Trophoblast cell (in vitro differentiated cells and primary cell): ENCODE measurements at regions not wholly inside any gene's neighbourhood (a gene's known extent, or its start where the extent isn't known, plus 50 kb on each side); places are given as distances from the start of the nearest gene placed in this dataset.

Experiments
- DNase-seq, 2 donors: peaks; one replicate each; pipeline ENCODE4 v3.0.0-alpha.2; 2016
- H2AFZ ChIP-seq: 2 replicates; pipeline ENCODE4 v1.6.1; 2013; ENCODE audit warnings: low read length, moderate library complexity, mild to moderate bottlenecking; ENCODE audit not compliant: insufficient read depth, poor library complexity
- H2AK5ac ChIP-seq: 2 replicates; pipeline ENCODE4 v1.6.1; 2013; ENCODE audit warnings: mild to moderate bottlenecking, low read length
- H2BK120ac ChIP-seq: 2 replicates; pipeline ENCODE4 v1.6.1; 2013; ENCODE audit warnings: low read length, mild to moderate bottlenecking, moderate library complexity; ENCODE audit not compliant: insufficient read depth, poor library complexity
- H2BK12ac ChIP-seq: 2 replicates; pipeline ENCODE4 v1.6.1; 2013; ENCODE audit warnings: mild to moderate bottlenecking, low read length, moderate library complexity
- H2BK5ac ChIP-seq: 2 replicates; pipeline ENCODE4 v1.6.1; 2013; ENCODE audit warnings: low read length, low read depth, moderate library complexity, mild to moderate bottlenecking; ENCODE audit not compliant: poor library complexity
- H3K14ac ChIP-seq: 2 replicates; pipeline ENCODE4 v1.6.1; 2013; ENCODE audit warnings: mild to moderate bottlenecking, low read length
- H3K18ac ChIP-seq: 2 replicates; pipeline ENCODE4 v1.6.1; 2013; ENCODE audit warnings: mild to moderate bottlenecking, low read length
- H3K23ac ChIP-seq: 2 replicates; pipeline ENCODE4 v1.6.1; 2013; ENCODE audit warnings: low read length
- H3K27ac ChIP-seq: 2 replicates; pipeline ENCODE4 v1.5.1; 2013; ENCODE audit warnings: low read depth, mild to moderate bottlenecking, inconsistent platforms, low read length, moderate library complexity
- H3K27me3 ChIP-seq: 2 replicates; pipeline ENCODE4 v1.6.1; 2013; ENCODE audit warnings: inconsistent platforms, mild to moderate bottlenecking, low read length, moderate library complexity; ENCODE audit not compliant: insufficient read depth
- H3K36me3 ChIP-seq, 2 experiments: 1 replicate in 1 of 2; 2 replicates in 1 of 2; pipeline ENCODE4 v1.6.1; 2013; ENCODE audit warnings: low read length in 2 of 2, mild to moderate bottlenecking in 2 of 2, moderate library complexity in 1 of 2; ENCODE audit not compliant: insufficient read depth in 2 of 2, control insufficient read depth in 1 of 2
- H3K4ac ChIP-seq: 2 replicates; pipeline ENCODE4 v1.6.1; 2013; ENCODE audit warnings: low read depth, mild to moderate bottlenecking, low read length, moderate library complexity
- H3K4me1 ChIP-seq, 2 experiments: 1 replicate in 1 of 2; 2 replicates in 1 of 2; pipeline ENCODE4 v1.6.1; 2013; ENCODE audit warnings: low read length in 2 of 2, mild to moderate bottlenecking in 2 of 2, moderate library complexity in 1 of 2; ENCODE audit not compliant: insufficient read depth in 2 of 2, control insufficient read depth in 1 of 2
- H3K4me2 ChIP-seq: 2 replicates; pipeline ENCODE4 v1.6.1; 2013; ENCODE audit warnings: inconsistent platforms, mild to moderate bottlenecking, low read length, moderate library complexity
- H3K4me3 ChIP-seq: 2 replicates; pipeline ENCODE4 v1.5.1; 2013; ENCODE audit warnings: mild to moderate bottlenecking, low read depth, low read length, inconsistent platforms
- H3K79me1 ChIP-seq: one replicate; pipeline ENCODE4 v1.6.1; 2013; ENCODE audit warnings: low read length
- H3K79me2 ChIP-seq: 2 replicates; pipeline ENCODE4 v1.6.1; 2013; ENCODE audit warnings: low read length, mild to moderate bottlenecking; ENCODE audit not compliant: control insufficient read depth, insufficient read depth, poor library complexity
- H3K9ac ChIP-seq: 2 replicates; pipeline ENCODE4 v1.6.1; 2013; ENCODE audit warnings: mild to moderate bottlenecking, low read length
- H3K9me3 ChIP-seq: 2 replicates; pipeline ENCODE4 v1.6.1; 2013; ENCODE audit warnings: low read depth, mild to moderate bottlenecking, control low read depth, inconsistent platforms, low read length; ENCODE audit not compliant: insufficient read depth
- H4K12ac ChIP-seq: 2 replicates; pipeline ENCODE4 v1.6.1; 2013; ENCODE audit warnings: low read depth, mild to moderate bottlenecking, low read length, moderate library complexity
- H4K8ac ChIP-seq: 2 replicates; pipeline ENCODE4 v1.6.1; 2013; ENCODE audit warnings: low read depth, mild to moderate bottlenecking, low read length, moderate library complexity
- H4K91ac ChIP-seq: one replicate; pipeline ENCODE4 v1.6.1; 2013; ENCODE audit warnings: low read depth, mild to moderate bottlenecking, low read length, moderate library complexity
- WGBS: extraction: QIAGEN DNeasy Blood & Tissue Kit; methylation state at CpG from one replicate; pipeline ENCODE4 v1.1.7; 2013; ENCODE audit warnings: missing lambda C conversion rate; ENCODE audit not compliant: insufficient read length, insufficient coverage; ENCODE audit errors: extremely low coverage; 5-methylcytosine and 5-hydroxymethylcytosine counted together

- peak in 1 of 2 donors; percentile 14 for DNase-seq
- Histone ChIP-seq H3K23ac (no peak overlapping the region), H3K27ac (no peak overlapping the region), H3K79me1 (no peaks in the 10 kb centered on the region), H3K36me3 (no peaks in the 10 kb centered on the region), H3K79me2 (no peaks in the 10 kb centered on the region), H3K27me3 (no peaks in the 10 kb centered on the region), H4K8ac (no peak overlapping the region), H4K12ac (no peak overlapping the region), H3K14ac (no peak overlapping the region), H3K4me2 (no peak overlapping the region), H2BK5ac (no peak overlapping the region), H4K91ac (no peak overlapping the region), H2BK12ac (no peak overlapping the region), H3K4me3 (no peak overlapping the region), H3K18ac (no peak overlapping the region), H2BK120ac (no peak overlapping the region), H3K9ac (no peak overlapping the region), H2AK5ac (no peak overlapping the region), H3K4me1 (no peaks in the 10 kb centered on the region), H2AFZ (no peak overlapping the region), H3K4ac (no peak overlapping the region), H3K9me3 (no peaks in the 10 kb centered on the region)
- no CpG with 5 or more reads among the region's 2 CpGs for WGBS
Observed at GRCh38 chr17:53150101-53150698, 672.5 kb upstream of the KIF2B start.

- H3K4me1 ChIP-seq: no peaks in the 10 kb centered on the region
- no peak overlapping the region for H3K4me3 ChIP-seq
- WGBS: 100% methylated on average over 1 of the region's 3 CpGs
- no peak overlapping the region for H2AK5ac ChIP-seq
- H3K4ac ChIP-seq: no peak overlapping the region
- no peak overlapping the region for H3K4me2 ChIP-seq
- H2AFZ ChIP-seq: no peak overlapping the region
- no peak overlapping the region for H4K91ac ChIP-seq
- no peak overlapping the region for H2BK12ac ChIP-seq
- no peaks in the 10 kb centered on the region for H3K79me1 ChIP-seq
- no peak overlapping the region for H3K14ac ChIP-seq
- no peaks in the 10 kb centered on the region for H3K27me3 ChIP-seq
- no peaks in the 10 kb centered on the region for H3K9me3 ChIP-seq
- no peak overlapping the region for H4K8ac ChIP-seq
- H2BK120ac ChIP-seq: no peak overlapping the region
- no peak overlapping the region for H4K12ac ChIP-seq
- no peak overlapping the region for H3K27ac ChIP-seq
- no peak overlapping the region for H3K9ac ChIP-seq
- no peaks in the 10 kb centered on the region for H3K36me3 ChIP-seq
- H2BK5ac ChIP-seq: no peak overlapping the region
- H3K79me2 ChIP-seq: no peaks in the 10 kb centered on the region
- no peak for DNase-seq
- no peak overlapping the region for H3K23ac ChIP-seq
- H3K18ac ChIP-seq: no peak overlapping the region
Observed at GRCh38 chr17:53149316-53149715, 673.4 kb upstream of the KIF2B start.

GRCh38 chr17:53148058-53148457 is 674.7 kb upstream of the KIF2B start:
- no peak overlapping the region for H3K23ac ChIP-seq
- no peak overlapping the region for H4K91ac ChIP-seq
- H3K27ac ChIP-seq: no peak overlapping the region
- H2BK12ac ChIP-seq: no peak overlapping the region
- H3K9me3 ChIP-seq: no peaks in the 10 kb centered on the region
- H2BK120ac ChIP-seq: no peak overlapping the region
- no peaks in the 10 kb centered on the region for H3K27me3 ChIP-seq
- WGBS: no CpG with 5 or more reads among the region's 1 CpG
- DNase-seq: no peak
- H3K79me2 ChIP-seq: no peaks in the 10 kb centered on the region
- H3K4me3 ChIP-seq: no peak overlapping the region
- H4K8ac ChIP-seq: no peak overlapping the region
- no peak overlapping the region for H3K18ac ChIP-seq
- H3K9ac ChIP-seq: no peak overlapping the region
- no peaks in the 10 kb centered on the region for H3K79me1 ChIP-seq
- no peak overlapping the region for H3K14ac ChIP-seq
- no peak overlapping the region for H2BK5ac ChIP-seq
- H4K12ac ChIP-seq: no peak overlapping the region
- no peak overlapping the region for H3K4me2 ChIP-seq
- no peak overlapping the region for H2AK5ac ChIP-seq
- no peak overlapping the region for H2AFZ ChIP-seq
- H3K4me1 ChIP-seq: no peaks in the 10 kb centered on the region
- H3K4ac ChIP-seq: no peak overlapping the region
- no peaks in the 10 kb centered on the region for H3K36me3 ChIP-seq

GRCh38 chr17:53142890-53143289 is 679.8 kb upstream of the KIF2B start:
- H3K18ac ChIP-seq: no peak overlapping the region
- no peak overlapping the region for H3K23ac ChIP-seq
- H2BK120ac ChIP-seq: no peak overlapping the region
- H2AFZ ChIP-seq: no peak overlapping the region
- no peak overlapping the region for H3K14ac ChIP-seq
- H3K36me3 ChIP-seq: no peaks in the 10 kb centered on the region
- WGBS: no CpG with 5 or more reads among the region's 3 CpGs
- no peak overlapping the region for H3K4me3 ChIP-seq
- H4K8ac ChIP-seq: no peak overlapping the region
- no peak overlapping the region for H3K4me2 ChIP-seq
- no peak overlapping the region for H2BK5ac ChIP-seq
- H3K4me1 ChIP-seq: no peaks in the 10 kb centered on the region
- no peak overlapping the region for H2BK12ac ChIP-seq
- no peaks in the 10 kb centered on the region for H3K79me1 ChIP-seq
- no peaks in the 10 kb centered on the region for H3K9me3 ChIP-seq
- no peaks in the 10 kb centered on the region for H3K27me3 ChIP-seq
- H3K79me2 ChIP-seq: no peaks in the 10 kb centered on the region
- H4K91ac ChIP-seq: no peak overlapping the region
- no peak overlapping the region for H2AK5ac ChIP-seq
- no peak overlapping the region for H3K27ac ChIP-seq
- no peak overlapping the region for H4K12ac ChIP-seq
- DNase-seq: no peak
- H3K4ac ChIP-seq: no peak overlapping the region
- no peak overlapping the region for H3K9ac ChIP-seq
